ENCODE measurements at regions not wholly inside any gene's neighbourhood (a gene's known extent, or its start where the extent isn't known, plus 50 kb on each side); places are given as distances from the start of the nearest gene placed in this dataset.

DNA sequence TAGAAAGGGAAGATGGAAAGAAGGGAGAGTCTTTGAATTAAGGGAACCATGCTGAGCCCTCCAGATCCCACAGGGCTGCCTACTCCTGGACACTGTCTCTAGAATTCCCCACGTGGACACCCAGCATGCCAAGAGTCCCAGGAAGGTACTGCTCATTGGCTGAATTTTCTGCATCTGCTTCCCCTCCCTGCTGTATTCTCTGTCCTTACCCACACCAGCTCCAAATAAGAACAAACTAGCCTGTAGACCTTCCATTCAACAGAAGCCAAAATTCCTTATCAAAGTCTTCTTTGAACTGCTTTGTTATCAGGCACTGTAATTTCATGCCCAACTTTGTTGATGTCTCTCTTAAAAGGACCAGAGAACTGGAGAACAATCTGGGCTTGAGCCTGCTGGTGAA lies 305.9 kb upstream of the ARGLU1 start:
- no peak for DNase-seq

DNA sequence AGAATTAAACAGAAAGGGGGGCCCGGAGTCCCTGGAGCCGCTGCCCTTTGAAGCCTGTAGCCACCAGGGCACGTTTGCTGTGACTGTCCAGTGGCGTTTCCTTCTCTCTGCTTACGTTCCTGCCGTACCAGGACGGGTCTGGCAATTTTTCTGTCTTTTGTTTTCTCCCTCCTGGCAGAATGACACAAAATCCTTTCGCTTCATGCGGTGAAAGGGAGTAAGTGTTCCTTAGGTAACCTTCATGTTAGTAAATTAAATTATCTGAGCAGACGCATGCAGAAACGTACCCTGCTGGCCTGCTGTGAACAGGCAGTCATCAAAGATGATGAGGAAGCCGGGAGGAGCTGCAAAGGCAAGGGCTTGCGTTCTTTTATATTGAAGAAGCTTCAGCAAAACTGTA lies 299.3 kb upstream of the ARGLU1 start:
- peak; percentile 35 for DNase-seq

DNA sequence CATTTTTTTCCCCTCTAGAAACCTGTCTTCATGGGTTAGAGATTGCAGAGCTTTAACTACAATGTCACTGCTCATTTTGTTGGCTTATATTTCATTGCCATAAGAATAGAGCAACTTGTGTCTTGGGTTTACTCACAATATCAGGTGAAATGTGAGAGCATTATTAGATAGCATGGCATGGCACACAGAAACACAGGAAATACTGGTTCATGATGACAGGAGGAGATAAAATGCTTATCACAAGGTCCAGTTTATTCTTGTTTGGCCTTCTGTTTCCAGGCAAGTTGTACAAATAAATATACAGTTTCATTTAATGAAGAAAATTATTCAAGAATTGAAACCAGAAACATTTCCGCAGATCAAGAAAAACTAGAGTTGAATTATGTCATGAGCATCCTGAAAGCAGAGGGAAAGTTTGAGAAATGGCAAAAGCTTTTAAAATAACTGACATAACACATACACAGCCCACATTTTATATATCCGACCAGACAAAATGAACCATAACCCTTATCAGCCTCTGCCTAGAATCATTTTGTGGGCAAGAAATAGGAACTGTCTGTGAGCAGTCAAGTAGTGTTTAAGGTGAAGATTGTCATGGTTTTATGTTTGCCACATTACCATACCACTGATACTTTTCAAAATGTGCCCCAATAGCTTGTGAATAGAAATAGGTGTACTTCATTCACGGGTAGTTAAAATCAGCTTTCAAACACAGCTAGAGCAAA lies 297.9 kb upstream of the ARGLU1 start:
- DNase-seq, result no peak

GRCh38 chr13:106859533-106859904 lies 291.6 kb upstream of the ARGLU1 start:
- no peak for DNase-seq

DNA sequence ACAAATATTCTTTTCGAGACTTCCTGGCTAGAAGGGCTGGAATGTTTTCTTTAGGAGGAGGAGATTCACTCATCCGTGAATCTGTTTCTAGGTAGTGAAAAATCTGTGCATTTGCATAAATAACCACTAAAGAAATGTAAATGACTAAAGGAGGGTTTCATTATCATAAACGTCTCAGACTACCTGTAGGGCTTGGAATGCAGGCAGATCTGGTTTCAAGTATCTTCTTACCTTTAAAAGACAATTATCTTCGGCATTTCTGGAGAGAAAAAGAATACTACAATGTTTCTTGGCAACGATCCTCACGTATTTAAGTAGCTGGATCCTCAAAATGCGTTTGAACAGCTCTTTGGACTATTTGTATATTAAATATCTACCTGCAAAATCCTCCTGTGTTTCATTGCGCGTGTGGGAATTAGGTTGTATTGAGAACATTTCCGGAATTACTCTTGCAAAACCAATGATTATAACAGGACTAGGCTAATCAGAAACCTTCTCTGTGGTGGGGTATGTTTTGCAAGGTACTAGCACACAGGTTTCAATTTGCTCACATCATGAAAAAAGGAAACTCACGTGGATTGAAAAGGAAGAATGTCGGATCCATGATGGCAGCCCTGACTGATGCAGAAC lies 291.1 kb upstream of the ARGLU1 start:
- peak; percentile 35 for DNase-seq

DNA sequence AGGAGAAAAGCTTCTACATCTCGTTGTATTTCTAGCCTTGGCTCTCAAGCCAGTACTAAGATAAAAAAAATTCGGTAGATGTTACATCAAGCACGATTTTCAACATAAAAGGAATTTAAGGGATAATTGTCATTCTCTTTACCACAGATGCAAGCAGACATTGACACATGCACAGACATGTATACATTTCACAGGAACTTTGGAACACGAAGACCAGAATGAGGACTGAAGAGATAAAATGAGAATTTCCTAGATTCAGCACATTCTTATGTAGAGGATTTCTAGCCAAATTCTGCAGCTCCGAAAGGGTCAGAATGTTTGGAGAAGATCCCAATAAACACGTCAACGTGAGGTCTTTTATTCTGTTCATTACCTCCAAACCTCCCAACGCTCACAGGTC lies 284.5 kb upstream of the ARGLU1 start:
- DNase-seq, result no peak

GRCh38 chr13:106850973-106851650 lies 283.2 kb upstream of the ARGLU1 start:
- no peak for DNase-seq

- no peak for DNase-seq
These were observed 278.9 kb upstream of the ARGLU1 start for GRCh38 chr13:106846571-106847448.

- DNase-seq, result no peak
These were observed 268.4 kb upstream of the ARGLU1 start for GRCh38 chr13:106836186-106836802.

DNA sequence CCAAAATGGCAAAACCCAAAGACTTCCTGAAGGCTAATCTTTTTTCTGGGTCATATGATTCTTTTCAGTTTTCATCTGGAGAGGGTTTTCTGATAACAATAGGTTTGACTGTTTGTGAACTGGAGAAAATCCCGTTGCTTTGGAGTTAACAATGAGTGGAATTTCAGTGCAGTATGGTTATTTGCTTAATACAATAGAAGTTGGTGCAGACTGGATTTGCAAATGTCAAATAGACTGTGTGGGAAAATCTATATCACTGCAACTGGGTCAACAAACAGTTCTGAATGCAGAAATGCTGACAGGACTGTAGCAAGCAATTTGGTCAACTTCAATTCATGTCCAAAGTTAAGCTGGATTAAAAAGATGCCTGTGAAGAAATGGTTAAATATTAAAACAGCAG lies 267.5 kb upstream of the ARGLU1 start:
- no peak for DNase-seq

- no peak for DNase-seq
These were observed 254.0 kb upstream of the ARGLU1 start for GRCh38 chr13:106821979-106822378.

- DNase-seq, result no peak
These were observed 251.7 kb upstream of the ARGLU1 start for GRCh38 chr13:106819413-106820180.

DNA sequence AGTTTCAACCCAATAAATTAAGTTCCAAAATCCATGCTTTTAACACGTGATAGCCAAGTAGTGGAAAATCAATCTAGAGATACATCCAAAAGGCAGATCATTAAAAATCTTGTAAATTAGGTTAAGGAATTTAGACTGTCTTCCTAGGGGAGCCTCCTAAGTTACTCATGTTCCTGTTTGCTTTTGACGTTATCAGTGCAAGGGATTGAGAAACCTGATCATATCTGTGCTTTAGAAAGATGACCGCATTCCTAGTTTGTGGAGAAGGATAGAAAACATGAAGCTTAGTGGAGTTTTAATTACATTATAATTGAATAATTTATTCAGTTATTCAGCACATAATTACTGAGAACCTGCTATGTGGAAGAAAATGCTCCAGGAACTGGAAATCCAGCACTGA lies 251.0 kb upstream of the ARGLU1 start:
- DNase-seq, result no peak

GRCh38 chr13:106815545-106815944 lies 247.6 kb upstream of the ARGLU1 start:
- no peak for DNase-seq

DNA sequence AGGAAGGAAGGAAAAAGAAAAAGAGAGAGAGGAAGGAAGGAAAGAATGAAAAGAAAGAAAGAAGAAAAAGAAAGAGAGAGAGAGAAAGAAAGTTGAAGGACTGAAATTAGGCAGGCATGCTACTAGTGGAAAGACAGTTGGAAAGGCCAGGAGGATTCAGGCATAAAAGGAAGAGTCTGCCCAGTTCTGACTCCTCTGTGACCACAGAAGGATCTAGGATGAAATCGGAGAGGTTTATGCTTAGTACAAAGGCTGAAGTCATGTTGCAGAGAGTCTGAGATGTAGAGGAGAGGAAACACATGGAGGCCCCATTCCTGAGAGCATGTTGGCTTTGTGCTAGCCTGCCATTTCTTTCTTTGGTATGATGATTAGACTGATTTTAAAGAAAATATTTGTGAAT lies 246.5 kb upstream of the ARGLU1 start:
- no peak for DNase-seq

DNA sequence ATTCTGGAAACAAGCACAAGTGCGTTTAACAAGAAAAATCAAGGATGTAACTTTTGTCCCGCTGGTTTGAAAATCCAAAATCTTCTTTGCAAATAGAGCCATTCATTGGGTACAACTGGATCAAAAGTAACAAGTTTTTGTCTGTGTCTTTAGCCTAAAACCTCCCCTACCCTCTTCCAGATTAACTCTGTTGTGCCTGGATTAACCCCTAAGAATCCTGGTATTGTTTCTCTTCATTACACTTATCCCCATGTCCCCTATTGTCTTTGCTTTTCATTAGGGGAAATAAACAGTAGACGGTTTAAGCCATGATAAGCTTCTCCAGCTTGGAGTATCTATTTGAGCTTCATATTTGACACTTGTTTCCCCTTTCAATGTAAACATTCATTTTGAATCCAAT lies 242.1 kb upstream of the ARGLU1 start:
- no peak for DNase-seq

- no peak for DNase-seq
These were observed 237.1 kb upstream of the ARGLU1 start for GRCh38 chr13:106804991-106805390.

DNA sequence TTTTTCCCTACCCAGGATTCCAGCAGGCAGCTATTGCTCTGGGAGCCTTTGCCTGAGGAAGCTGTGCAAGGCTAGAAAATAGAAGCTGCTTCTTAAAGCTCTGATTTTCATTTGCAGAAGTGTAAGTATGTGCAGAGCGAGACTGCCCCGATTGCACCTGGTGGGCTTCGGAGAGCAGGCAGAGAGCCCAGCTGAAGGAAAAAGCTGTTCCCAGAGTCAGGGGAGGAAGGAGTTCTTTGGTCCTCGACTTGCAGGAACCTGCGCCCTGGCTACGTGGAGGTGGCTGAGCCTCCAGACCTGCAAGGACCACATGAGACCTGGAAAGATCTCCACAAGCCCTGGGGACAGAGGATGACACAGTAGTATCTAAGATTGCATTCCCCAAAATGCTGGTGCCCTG lies 235.0 kb upstream of the ARGLU1 start:
- no peak for DNase-seq

DNA sequence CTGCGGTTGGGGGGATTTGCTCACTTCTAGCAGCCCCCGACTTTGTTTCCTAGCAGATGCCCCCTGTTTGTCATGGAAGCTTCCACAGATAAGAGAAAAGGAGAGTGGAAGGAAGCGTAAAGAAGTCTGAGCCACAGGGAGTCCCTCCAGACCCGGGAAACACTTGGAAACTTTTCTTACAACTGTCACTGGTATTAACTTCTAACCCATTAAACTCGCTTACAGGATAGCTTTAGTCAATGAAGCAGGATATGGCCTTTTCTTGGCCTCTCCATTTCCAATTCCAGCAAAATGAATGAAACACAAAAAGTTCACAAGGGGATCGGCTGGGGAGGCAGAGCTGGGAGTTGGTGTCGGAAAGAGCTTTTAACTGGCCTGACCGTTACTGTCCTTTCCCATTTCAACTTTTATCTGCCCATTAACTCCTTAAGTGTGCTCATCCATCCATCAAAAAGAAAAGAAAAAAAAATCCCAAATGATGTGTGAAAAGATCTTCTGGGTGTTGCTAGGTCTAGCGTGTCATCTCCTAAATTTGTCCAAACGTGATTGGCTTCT lies 231.9 kb upstream of the ARGLU1 start:
- no peak for DNase-seq

DNA sequence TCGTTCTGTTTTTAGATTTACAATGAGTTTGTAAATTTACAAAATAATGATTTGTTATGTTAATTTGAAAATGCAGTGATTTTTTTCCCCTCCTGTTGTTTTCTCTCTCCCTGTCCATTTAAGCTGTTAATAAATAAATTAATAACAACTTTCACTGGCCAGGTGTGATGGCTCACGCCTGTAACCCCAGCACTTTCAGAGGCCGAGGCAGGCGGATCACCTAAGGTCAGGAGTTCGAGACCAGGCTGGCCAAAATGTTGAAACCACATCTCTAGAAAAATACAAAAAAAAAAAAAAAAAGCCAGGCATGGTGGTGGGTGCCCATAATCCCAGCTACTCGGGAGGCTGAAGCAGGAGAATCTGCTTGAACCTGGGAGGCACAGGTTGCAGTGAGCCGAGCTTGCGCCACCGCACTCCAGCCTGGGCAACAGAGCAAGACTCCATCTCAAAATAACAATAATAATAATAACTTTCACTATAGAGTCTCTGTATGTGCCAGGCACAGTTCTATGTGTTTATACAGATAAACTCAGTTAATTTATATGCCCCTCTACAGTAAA lies 229.2 kb upstream of the ARGLU1 start:
- DNase-seq, result no peak
